KMS-11 (cell line): ENCODE measurements at regions not wholly inside any gene's neighbourhood (a gene's known extent, or its start where the extent isn't known, plus 50 kb on each side); places are given as distances from the start of the nearest gene placed in this dataset.

ENCODE experiments used
- H2AFZ ChIP-seq: fragments of 200-600 bp; sonication (generic); 2 replicates; pipeline ENCODE4 v1.6.1; 2016; ENCODE audit warnings: antibody characterized with exemption, mixed run types, low read depth
- H3K27ac ChIP-seq: fragments of 200-600 bp; sonication (generic); 2 replicates; pipeline ENCODE4 v1.6.1; 2016; ENCODE audit warnings: mild to moderate bottlenecking, mixed run types
- H3K27me3 ChIP-seq: fragments of 200-600 bp; sonication (generic); 2 replicates; pipeline ENCODE4 v1.6.1; 2017; ENCODE audit warnings: mild to moderate bottlenecking, low read depth, mixed run types, moderate library complexity; ENCODE audit not compliant: insufficient read depth
- H3K36me3 ChIP-seq: fragments of 200-600 bp; sonication (generic); 2 replicates; pipeline ENCODE4 v1.6.1; 2017; ENCODE audit warnings: mild to moderate bottlenecking, mixed run types; ENCODE audit not compliant: insufficient read depth
- H3K4me1 ChIP-seq: fragments of 200-600 bp; sonication (generic); 2 replicates; pipeline ENCODE4 v1.6.1; 2016; ENCODE audit warnings: mild to moderate bottlenecking, low read depth, mixed run types; ENCODE audit not compliant: poor library complexity, severe bottlenecking
- H3K4me2 ChIP-seq: fragments of 200-600 bp; sonication (generic); 2 replicates; pipeline ENCODE4 v1.7.0; 2016; ENCODE audit warnings: mild to moderate bottlenecking, mixed run types
- H3K4me3 ChIP-seq: fragments of 200-600 bp; sonication (generic); IDR thresholded peaks from 2 replicates; pipeline ENCODE4 v1.6.1; 2017; ENCODE audit warnings: low read depth, low read length, mixed read lengths; ENCODE audit not compliant: insufficient read depth
- H3K79me2 ChIP-seq: fragments of 200-600 bp; sonication (generic); 2 replicates; pipeline ENCODE4 v1.6.1; 2016; ENCODE audit warnings: low read depth, mixed run types; ENCODE audit not compliant: insufficient read depth
- H3K9ac ChIP-seq: fragments of 200-600 bp; sonication (generic); 2 replicates; pipeline ENCODE4 v1.6.1; 2016; ENCODE audit warnings: mild to moderate bottlenecking, mixed run types
- H4K20me1 ChIP-seq: fragments of 200-600 bp; sonication (generic); 2 replicates; pipeline ENCODE4 v1.6.1; 2016; ENCODE audit warnings: mild to moderate bottlenecking, mixed run types; ENCODE audit not compliant: insufficient read depth
- TF ChIP-seq, protein P1 (sequence below): fragments of 200-600 bp; sonication (generic); conservative IDR thresholded peaks from 2 replicates; pipeline ENCODE4 v1.6.1; 2017; ENCODE audit warnings: low read depth, mild to moderate bottlenecking, antibody characterized with exemption, low read length, moderate library complexity, mixed read lengths

- H3K79me2 ChIP-seq = no peaks in the 10 kb centered on the region
- H2AFZ ChIP-seq = no peak overlapping the region
- no peaks in the 10 kb centered on the region for H4K20me1 ChIP-seq
- H3K4me3 ChIP-seq = no peak overlapping the region
- TF ChIP-seq, protein P1, sequence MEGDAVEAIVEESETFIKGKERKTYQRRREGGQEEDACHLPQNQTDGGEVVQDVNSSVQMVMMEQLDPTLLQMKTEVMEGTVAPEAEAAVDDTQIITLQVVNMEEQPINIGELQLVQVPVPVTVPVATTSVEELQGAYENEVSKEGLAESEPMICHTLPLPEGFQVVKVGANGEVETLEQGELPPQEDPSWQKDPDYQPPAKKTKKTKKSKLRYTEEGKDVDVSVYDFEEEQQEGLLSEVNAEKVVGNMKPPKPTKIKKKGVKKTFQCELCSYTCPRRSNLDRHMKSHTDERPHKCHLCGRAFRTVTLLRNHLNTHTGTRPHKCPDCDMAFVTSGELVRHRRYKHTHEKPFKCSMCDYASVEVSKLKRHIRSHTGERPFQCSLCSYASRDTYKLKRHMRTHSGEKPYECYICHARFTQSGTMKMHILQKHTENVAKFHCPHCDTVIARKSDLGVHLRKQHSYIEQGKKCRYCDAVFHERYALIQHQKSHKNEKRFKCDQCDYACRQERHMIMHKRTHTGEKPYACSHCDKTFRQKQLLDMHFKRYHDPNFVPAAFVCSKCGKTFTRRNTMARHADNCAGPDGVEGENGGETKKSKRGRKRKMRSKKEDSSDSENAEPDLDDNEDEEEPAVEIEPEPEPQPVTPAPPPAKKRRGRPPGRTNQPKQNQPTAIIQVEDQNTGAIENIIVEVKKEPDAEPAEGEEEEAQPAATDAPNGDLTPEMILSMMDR = no peak
- no peak overlapping the region for H3K4me2 ChIP-seq
- no peak overlapping the region for H3K9ac ChIP-seq
- H3K4me1 ChIP-seq = peaks cover 11% of the 10 kb centered on the region
- no peaks in the 10 kb centered on the region for H3K36me3 ChIP-seq
- no peaks in the 10 kb centered on the region for H3K27me3 ChIP-seq
- H3K27ac ChIP-seq = no peak overlapping the region
Observed at GRCh38 chr9:31597977-31598376, 786.5 kb upstream of the ACO1 start.

DNA sequence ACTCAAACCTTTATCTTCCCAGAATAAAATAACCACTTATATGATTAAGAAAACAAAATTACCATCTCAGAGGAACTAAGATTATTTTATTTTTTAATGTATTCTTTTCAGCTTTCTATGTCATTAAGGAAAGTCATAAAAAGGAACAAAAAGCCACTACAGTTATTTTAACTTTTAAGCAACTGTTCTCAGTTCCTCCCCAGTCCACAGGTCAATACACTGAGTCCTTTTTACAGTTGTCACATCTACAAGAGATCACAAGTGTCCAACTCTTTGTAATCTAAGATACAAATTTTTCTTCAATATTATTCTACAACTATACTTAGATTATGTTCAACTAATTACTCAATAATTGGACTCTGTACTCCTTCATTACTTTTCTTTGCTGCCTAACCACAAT lies 782.8 kb upstream of the ACO1 start:
- TF ChIP-seq, protein P1 = no peak
- H4K20me1 ChIP-seq = no peaks in the 10 kb centered on the region
- no peak overlapping the region for H3K4me3 ChIP-seq
- H3K4me2 ChIP-seq = no peak overlapping the region
- no peaks in the 10 kb centered on the region for H3K79me2 ChIP-seq
- no peaks in the 10 kb centered on the region for H3K36me3 ChIP-seq
- no peak overlapping the region for H3K9ac ChIP-seq
- H3K4me1 ChIP-seq = peaks cover 34% of the 10 kb centered on the region
- no peak overlapping the region for H2AFZ ChIP-seq
- no peaks in the 10 kb centered on the region for H3K27me3 ChIP-seq
- no peak overlapping the region for H3K27ac ChIP-seq

DNA sequence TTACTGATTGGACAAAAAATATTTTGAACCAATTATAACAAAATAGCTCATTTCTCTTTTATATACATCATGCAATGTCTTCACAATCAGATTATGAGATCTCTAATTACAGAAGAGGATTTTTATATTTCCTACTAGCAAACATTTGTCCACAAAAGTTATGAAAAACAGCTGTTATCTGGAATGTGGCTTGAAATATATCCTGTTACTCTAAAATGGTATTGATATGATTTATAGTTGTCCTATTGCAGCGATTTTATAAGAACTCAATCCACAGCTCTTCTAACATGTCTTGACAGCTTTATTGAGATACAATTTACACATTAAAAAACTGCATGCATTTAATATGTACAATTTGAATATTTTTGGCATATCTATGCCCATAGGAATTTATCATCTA lies 779.9 kb upstream of the ACO1 start:
- H3K4me3 ChIP-seq = no peak overlapping the region
- no peaks in the 10 kb centered on the region for H4K20me1 ChIP-seq
- peak overlapping the region; percentile 40; the same call in 1 of the 2 replicates for H2AFZ ChIP-seq
- TF ChIP-seq, protein P1 = no peak
- H3K4me1 ChIP-seq = peaks cover 27% of the 10 kb centered on the region
- H3K27ac ChIP-seq = peak overlapping the region; percentile 41; the same call in 1 of the 2 replicates
- H3K9ac ChIP-seq = no peak overlapping the region
- no peaks in the 10 kb centered on the region for H3K36me3 ChIP-seq
- no peaks in the 10 kb centered on the region for H3K79me2 ChIP-seq
- H3K27me3 ChIP-seq = no peaks in the 10 kb centered on the region
- H3K4me2 ChIP-seq = peak overlapping the region; percentile 33; the same call in 1 of the 2 replicates

DNA sequence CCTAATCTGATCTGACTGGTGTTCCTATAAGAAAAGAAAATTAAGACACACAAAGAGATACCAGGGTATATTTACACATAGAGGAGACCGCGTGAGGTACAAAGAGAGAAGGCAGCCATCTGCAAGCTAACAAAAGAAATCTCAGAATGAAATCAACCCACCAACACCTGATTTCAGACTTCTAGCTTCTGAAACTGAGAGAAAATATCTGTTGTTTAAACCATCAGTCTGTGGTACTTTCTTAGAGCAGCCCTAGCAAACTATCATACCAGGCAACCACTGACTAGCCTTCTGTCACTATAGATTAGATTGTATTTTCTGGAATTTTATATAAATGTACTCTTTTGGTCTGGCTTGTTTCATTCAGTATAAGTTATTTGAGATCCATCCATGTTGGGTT lies 779.3 kb upstream of the ACO1 start:
- TF ChIP-seq, protein P1 = no peak
- Histone ChIP-seq H3K27me3 (no peaks in the 10 kb centered on the region), H3K4me1 (peaks cover 27% of the 10 kb centered on the region)

More for the DNA sequence above, 779.3 kb upstream of the ACO1 start:
- Histone ChIP-seq H4K20me1 (no peaks in the 10 kb centered on the region), H3K36me3 (no peaks in the 10 kb centered on the region), H3K79me2 (no peaks in the 10 kb centered on the region), H2AFZ (peak overlapping the region; percentile 40), H3K9ac (no peak overlapping the region), H3K27ac (peak overlapping the region; percentile 41), H3K4me3 (no peak overlapping the region), H3K4me2 (peak overlapping the region; percentile 33; the same call in 1 of the 2 replicates)
